Skeletal muscle cell (primary cell): ENCODE measurements at regions not wholly inside any gene's neighbourhood (a gene's known extent, or its start where the extent isn't known, plus 50 kb on each side); places are given as distances from the start of the nearest gene placed in this dataset.

Experiments
- DNase-seq: peaks from one replicate; pipeline ENCODE4 v3.0.0-alpha.2; 2010; ENCODE audit warnings: low read depth
- H3K4me3 ChIP-seq: 2 replicates; pipeline ENCODE4 v1.5.1; 2011; ENCODE audit warnings: low read depth, mild to moderate bottlenecking, control low read depth, low read length, moderate library complexity

- no peak for DNase-seq
- peak overlapping the region; percentile 30 for H3K4me3 ChIP-seq
These were observed 306.2 kb downstream of the TTLL7 start for GRCh38 chr1:83692524-83693381.

- no peak for DNase-seq
- H3K4me3 ChIP-seq = no peak overlapping the region
These were observed 306.9 kb downstream of the TTLL7 start for GRCh38 chr1:83691953-83692500.

GRCh38 chr1:83689921-83690868 lies 308.7 kb downstream of the TTLL7 start:
- H3K4me3 ChIP-seq = no peak overlapping the region
- DNase-seq = no peak

GRCh38 chr1:83682132-83682531 lies 316.8 kb downstream of the TTLL7 start:
- DNase-seq = no peak
- H3K4me3 ChIP-seq = no peak overlapping the region

GRCh38 chr1:83676106-83676505 lies 322.8 kb downstream of the TTLL7 start:
- DNase-seq = no peak

GRCh38 chr1:83673312-83673711 lies 325.6 kb downstream of the TTLL7 start:
- H3K4me3 ChIP-seq = no peak overlapping the region
- DNase-seq = no peak

More at GRCh38 chr1:83676106-83676505, 322.8 kb downstream of the TTLL7 start:
- H3K4me3 ChIP-seq = no peak overlapping the region

- H3K4me3 ChIP-seq = no peak overlapping the region
- DNase-seq = no peak
These were observed 327.3 kb downstream of the TTLL7 start for GRCh38 chr1:83671586-83671985.

GRCh38 chr1:83670909-83671565 lies 327.9 kb downstream of the TTLL7 start:
- DNase-seq = no peak
- no peak overlapping the region for H3K4me3 ChIP-seq

GRCh38 chr1:83641796-83642443 lies 357.0 kb downstream of the TTLL7 start:
- DNase-seq = no peak
- no peak overlapping the region for H3K4me3 ChIP-seq

- DNase-seq = no peak
- peak overlapping the region; percentile 20 for H3K4me3 ChIP-seq
These were observed 357.7 kb downstream of the TTLL7 start for GRCh38 chr1:83641206-83641658.

- no peak overlapping the region for H3K4me3 ChIP-seq
- no peak for DNase-seq
These were observed 359.1 kb downstream of the TTLL7 start for GRCh38 chr1:83639785-83640184.

GRCh38 chr1:83637586-83637985 lies 361.3 kb downstream of the TTLL7 start:
- DNase-seq = no peak
- H3K4me3 ChIP-seq = no peak overlapping the region

GRCh38 chr1:83637009-83637408 lies 361.9 kb downstream of the TTLL7 start:
- DNase-seq = no peak
- H3K4me3 ChIP-seq = no peak overlapping the region

GRCh38 chr1:83632906-83633305 lies 366.0 kb downstream of the TTLL7 start:
- no peak overlapping the region for H3K4me3 ChIP-seq
- DNase-seq = no peak

- DNase-seq = no peak
These were observed 367.1 kb downstream of the TTLL7 start for GRCh38 chr1:83631851-83632250.

GRCh38 chr1:83627045-83627444 lies 371.9 kb downstream of the TTLL7 start:
- DNase-seq = no peak

More at GRCh38 chr1:83631851-83632250, 367.1 kb downstream of the TTLL7 start:
- H3K4me3 ChIP-seq = no peak overlapping the region

GRCh38 chr1:83626603-83627002 lies 372.3 kb downstream of the TTLL7 start:
- no peak overlapping the region for H3K4me3 ChIP-seq
- no peak for DNase-seq

More at GRCh38 chr1:83627045-83627444, 371.9 kb downstream of the TTLL7 start:
- no peak overlapping the region for H3K4me3 ChIP-seq

GRCh38 chr1:83625646-83626045 lies 373.3 kb downstream of the TTLL7 start:
- no peak for DNase-seq
- H3K4me3 ChIP-seq = no peak overlapping the region

GRCh38 chr1:83620016-83620415 lies 378.9 kb downstream of the TTLL7 start:
- H3K4me3 ChIP-seq = no peak overlapping the region
- no peak for DNase-seq
